ENCODE measurements at regions not wholly inside any gene's neighbourhood (a gene's known extent, or its start where the extent isn't known, plus 50 kb on each side); places are given as distances from the start of the nearest gene placed in this dataset.

DNA sequence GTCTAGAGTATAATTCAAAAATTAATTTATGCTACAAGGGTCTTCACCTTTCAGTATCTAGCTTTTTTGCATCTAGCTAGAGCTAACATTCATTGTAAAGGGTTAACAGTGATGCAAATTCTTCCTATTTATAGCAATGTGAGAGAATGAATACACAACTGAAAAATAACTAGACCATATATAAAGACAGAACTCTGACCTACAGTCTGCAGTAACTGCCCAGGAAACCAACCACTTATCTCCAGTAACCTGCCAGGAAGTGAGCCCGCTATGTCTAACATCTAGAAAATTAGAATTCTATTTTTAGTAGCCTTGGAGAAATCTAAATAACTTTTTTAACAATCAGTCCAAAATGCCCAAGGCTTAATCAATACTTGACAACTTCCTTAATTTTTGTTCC is 1021.9 kb downstream of the LRFN5 start:
- TF ChIP-seq, protein P1, sequence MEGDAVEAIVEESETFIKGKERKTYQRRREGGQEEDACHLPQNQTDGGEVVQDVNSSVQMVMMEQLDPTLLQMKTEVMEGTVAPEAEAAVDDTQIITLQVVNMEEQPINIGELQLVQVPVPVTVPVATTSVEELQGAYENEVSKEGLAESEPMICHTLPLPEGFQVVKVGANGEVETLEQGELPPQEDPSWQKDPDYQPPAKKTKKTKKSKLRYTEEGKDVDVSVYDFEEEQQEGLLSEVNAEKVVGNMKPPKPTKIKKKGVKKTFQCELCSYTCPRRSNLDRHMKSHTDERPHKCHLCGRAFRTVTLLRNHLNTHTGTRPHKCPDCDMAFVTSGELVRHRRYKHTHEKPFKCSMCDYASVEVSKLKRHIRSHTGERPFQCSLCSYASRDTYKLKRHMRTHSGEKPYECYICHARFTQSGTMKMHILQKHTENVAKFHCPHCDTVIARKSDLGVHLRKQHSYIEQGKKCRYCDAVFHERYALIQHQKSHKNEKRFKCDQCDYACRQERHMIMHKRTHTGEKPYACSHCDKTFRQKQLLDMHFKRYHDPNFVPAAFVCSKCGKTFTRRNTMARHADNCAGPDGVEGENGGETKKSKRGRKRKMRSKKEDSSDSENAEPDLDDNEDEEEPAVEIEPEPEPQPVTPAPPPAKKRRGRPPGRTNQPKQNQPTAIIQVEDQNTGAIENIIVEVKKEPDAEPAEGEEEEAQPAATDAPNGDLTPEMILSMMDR (IDR thresholded peaks at IDR 0.05 in 8 of 11, conservative IDR thresholded peaks at IDR 0.05 in 3 of 11) = no peak
- no peak for TF ChIP-seq POLR2A (IDR thresholded peaks at IDR 0.05)

All from spleen (tissue), 7 donors.